ENCODE measurements at regions not wholly inside any gene's neighbourhood (a gene's known extent, or its start where the extent isn't known, plus 50 kb on each side); places are given as distances from the start of the nearest gene placed in this dataset.

GRCh38 chr6:8192597-8192996 is 90.2 kb upstream of the EEF1E1 start (continued):
- TF ChIP-seq E4F1 (IDR thresholded peaks at IDR 0.05; ENCODE audit: borderline replicate concordance, partially characterized antibody) (no peak), RCOR1 (conservative IDR thresholded peaks at IDR 0.05; ENCODE audit: low read depth, low read length) (no peak), JUND (IDR thresholded peaks at IDR 0.05; ENCODE audit: low read depth, low read length) (no peak), SRF (IDR thresholded peaks at IDR 0.05; ENCODE audit: low read depth in 2 of 2, low read length in 2 of 2) (no peak), TBL1XR1 (IDR thresholded peaks at IDR 0.05; ENCODE audit: low read depth, low read length) (no peak), SMAD5 (IDR thresholded peaks at IDR 0.05; ENCODE audit: low read depth) (no peak), YY1 (IDR thresholded peaks at IDR 0.05; ENCODE audit: low read depth, low read length) (no peak), ATF3 (IDR thresholded peaks at IDR 0.05; ENCODE audit: borderline replicate concordance, extremely low read depth, low read depth, low read length) (no peak)

GRCh38 chr6:8192067-8192466 is 89.7 kb upstream of the EEF1E1 start:
- DNase-seq (ENCODE audit: low read depth, low spot score) (no peak), FAIRE-seq (no peak), ATAC-seq (no peak)
- no peak overlapping the region for H3K27ac ChIP-seq (ENCODE audit: control insufficient read depth, insufficient read depth)
- H3K36me3 ChIP-seq (ENCODE audit: control insufficient read depth in 2 of 2, insufficient read depth in 2 of 2, low read length in 1 of 2): no peaks in the 10 kb centered on the region
- H3K9ac ChIP-seq (ENCODE audit: control insufficient read depth, insufficient read depth, low read length): no peak overlapping the region
- intact Hi-C loops (cut with micrococcal nuclease; ENCODE audit: unreplicated experiment) (no loop called here), in situ Hi-C loops (cut with MboI) (no loop called here)
- ChIA-PET CTCF (interaction anchor here (0.8 to 1.7 kb wide), 2 partner anchors 10 to 26 kb away, joined by 3 to 4 read pairs; no protein-coding TSS in a partner anchor), RAD21 (ENCODE audit: unreplicated experiment) (no interaction called here), POLR2A (no interaction called here), SMC1A (ENCODE audit: uncharacterized antibody, unreplicated experiment) (no interaction called here)
- no peaks in the 10 kb centered on the region for H3K27me3 ChIP-seq (replicated peaks in 1 of 2; ENCODE audit: control insufficient read depth in 2 of 2, insufficient read depth in 2 of 2, low read length in 1 of 2)
- no TSS peak for BruUV-seq (replicated peaks)
- no peak overlapping the region for H3K4me3 ChIP-seq
- 43% methylated on average over 5 of the region's 5 CpGs for WGBS (ENCODE audit: insufficient coverage, insufficient replicate concordance, low lambda C conversion rate, missing lambda C conversion rate)
- no peaks in the 10 kb centered on the region for H3K9me3 ChIP-seq (replicated peaks; ENCODE audit: control insufficient read depth, insufficient read depth, low read length)
- no peak overlapping the region for H3K4me2 ChIP-seq (ENCODE audit: control insufficient read depth, insufficient read depth)
- H3K4me1 ChIP-seq (ENCODE audit: control insufficient read depth, insufficient read depth, low read length): no peaks in the 10 kb centered on the region
- H4K20me1 ChIP-seq (ENCODE audit: control insufficient read depth, insufficient read depth): no peaks in the 10 kb centered on the region
- no peaks in the 10 kb centered on the region for H3K79me2 ChIP-seq (ENCODE audit: control insufficient read depth, insufficient read depth, low read length)
- no peak overlapping the region for H2AFZ ChIP-seq (ENCODE audit: control insufficient read depth, low read depth, low read length)
- TF ChIP-seq STAT1 (conservative IDR thresholded peaks at IDR 0.05) (no peak), TBL1XR1 (IDR thresholded peaks at IDR 0.05; ENCODE audit: low read depth, low read length) (no peak), KDM1A (IDR thresholded peaks at IDR 0.05; ENCODE audit: borderline replicate concordance) (no peak), POLR2AphosphoS2 (IDR thresholded peaks at IDR 0.05; ENCODE audit: low read depth, low read length) (no peak), ESRRA (IDR thresholded peaks at IDR 0.05; ENCODE audit: low read length) (no peak), ELK1 (IDR thresholded peaks at IDR 0.05; ENCODE audit: low read depth, low read length) (no peak), SP1 (IDR thresholded peaks at IDR 0.05; ENCODE audit: low read depth, low read length) (no peak), TCF3 (IDR thresholded peaks at IDR 0.05; ENCODE audit: borderline replicate concordance, insufficient read depth, low read depth, low read length) (no peak), POU2F2 (IDR thresholded peaks at IDR 0.05; ENCODE audit: borderline replicate concordance, low read depth, low read length) (no peak), JUNB (IDR thresholded peaks at IDR 0.05) (no peak), KAT2A (conservative IDR thresholded peaks at IDR 0.05; ENCODE audit: control insufficient read depth, low read depth, low read length) (no peak), SMAD1 (IDR thresholded peaks at IDR 0.05; ENCODE audit: low read depth, partially characterized antibody) (no peak)
